HepG2 (cell line): ENCODE measurements at regions not wholly inside any gene's neighbourhood (a gene's known extent, or its start where the extent isn't known, plus 50 kb on each side); places are given as distances from the start of the nearest gene placed in this dataset.

ENCODE experiments used
- CTCF ChIP-seq: sonication (generic); formaldehyde crosslinking; IDR thresholded peaks from 2 replicates; pipeline ENCODE4 v1.5.0; 2020; ENCODE audit warnings: mild to moderate bottlenecking, missing genetic modification reagents, moderate library complexity
- DMAP1 ChIP-seq: IDR thresholded peaks from 2 replicates; pipeline ENCODE4 v1.6.1; 2016
- FLYWCH1 ChIP-seq: sonication (generic); formaldehyde crosslinking; IDR thresholded peaks from 2 replicates; pipeline ENCODE4 v1.8.1; 2023; ENCODE audit warnings: mild to moderate bottlenecking, missing genetic modification reagents
- IRF2 ChIP-seq: IDR thresholded peaks from 2 replicates; pipeline ENCODE4 v1.6.1; 2018; ENCODE audit warnings: missing genetic modification reagents, missing compliant biosample characterization
- KAT7 ChIP-seq: IDR thresholded peaks from 2 replicates; pipeline ENCODE4 v1.6.1; 2018; ENCODE audit warnings: borderline replicate concordance, missing compliant biosample characterization
- MEIS1 ChIP-seq: sonication (generic); formaldehyde crosslinking; IDR thresholded peaks from 2 replicates; pipeline ENCODE4 v1.9.0; 2021; ENCODE audit warnings: mild to moderate bottlenecking, missing genetic modification reagents, moderate library complexity, borderline replicate concordance
- POLR2A ChIP-seq, 2 experiments: IDR thresholded peaks; 2 replicates each; pipeline ENCODE4 v1.6.1; 2011; ENCODE audit warnings: low read depth in 2 of 2, low read length in 2 of 2, mild to moderate bottlenecking in 1 of 2, moderate library complexity in 1 of 2; ENCODE audit not compliant: insufficient read depth in 1 of 2
- PREB ChIP-seq: sonication (generic); formaldehyde crosslinking; IDR thresholded peaks from 2 replicates; pipeline ENCODE4 v1.4.0; 2020; ENCODE audit warnings: missing genetic modification reagents
- TAF15 ChIP-seq: fragments of 200-400 bp; formaldehyde crosslinking; IDR thresholded peaks from one replicate; pipeline ENCODE4 v1.6.1; 2018; ENCODE audit warnings: mild to moderate bottlenecking, low read depth, low read length; ENCODE audit not compliant: poor library complexity, severe bottlenecking
- ZFP36L1 ChIP-seq: sonication (generic); formaldehyde crosslinking; IDR thresholded peaks from 2 replicates; pipeline ENCODE4 v1.8.0; 2022; ENCODE audit warnings: mild to moderate bottlenecking, missing genetic modification reagents, moderate library complexity
- ZNF768 ChIP-seq: sonication (generic); formaldehyde crosslinking; IDR thresholded peaks from 2 replicates; pipeline ENCODE4 v1.4.0; 2020; ENCODE audit warnings: missing genetic modification reagents
- ZNF788 ChIP-seq: sonication (generic); formaldehyde crosslinking; IDR thresholded peaks from 2 replicates; pipeline ENCODE4 v1.5.0; 2020; ENCODE audit warnings: mild to moderate bottlenecking, missing genetic modification reagents, borderline replicate concordance
- TF ChIP-seq, protein P1 (sequence below): IDR thresholded peaks from 2 replicates; pipeline ENCODE4 v1.6.1; 2016

- TF ChIP-seq MEIS1 (CRISPR knock-in tag): no peak
- no peak for TF ChIP-seq KAT7 (CRISPR knock-in tag)
- TF ChIP-seq, protein P1, sequence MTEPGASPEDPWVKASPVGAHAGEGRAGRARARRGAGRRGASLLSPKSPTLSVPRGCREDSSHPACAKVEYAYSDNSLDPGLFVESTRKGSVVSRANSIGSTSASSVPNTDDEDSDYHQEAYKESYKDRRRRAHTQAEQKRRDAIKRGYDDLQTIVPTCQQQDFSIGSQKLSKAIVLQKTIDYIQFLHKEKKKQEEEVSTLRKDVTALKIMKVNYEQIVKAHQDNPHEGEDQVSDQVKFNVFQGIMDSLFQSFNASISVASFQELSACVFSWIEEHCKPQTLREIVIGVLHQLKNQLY: no peak
- TF ChIP-seq FLYWCH1 (CRISPR knock-in tag): no peak
- TF ChIP-seq ZFP36L1: no peak
- TF ChIP-seq ZNF788: no peak
- no peak for TF ChIP-seq IRF2 (CRISPR knock-in tag)
- no peak for TF ChIP-seq PREB (CRISPR knock-in tag)
- TF ChIP-seq TAF15: no peak
- TF ChIP-seq POLR2A (IDR thresholded peaks at IDR 0.05; ENCODE audit: insufficient read depth in 1 of 2, low read depth in 2 of 2, low read length in 2 of 2): no peak
- no peak for TF ChIP-seq DMAP1 (CRISPR knock-in tag)
- no peak for TF ChIP-seq CTCF (CRISPR knock-in tag)
- no peak for TF ChIP-seq ZNF768 (CRISPR knock-in tag)
Measured at GRCh38 chr1:201647094-201647493, 108.2 kb downstream of the NAV1 start.
